Trophoblast cell (in vitro differentiated cells and primary cell): ENCODE measurements at regions not wholly inside any gene's neighbourhood (a gene's known extent, or its start where the extent isn't known, plus 50 kb on each side); places are given as distances from the start of the nearest gene placed in this dataset.

Experiments
- DNase-seq, 2 donors: peaks; one replicate each; pipeline ENCODE4 v3.0.0-alpha.2; 2016
- H2AFZ ChIP-seq: 2 replicates; pipeline ENCODE4 v1.6.1; 2013; ENCODE audit warnings: low read length, moderate library complexity, mild to moderate bottlenecking; ENCODE audit not compliant: insufficient read depth, poor library complexity
- H2AK5ac ChIP-seq: 2 replicates; pipeline ENCODE4 v1.6.1; 2013; ENCODE audit warnings: mild to moderate bottlenecking, low read length
- H2BK120ac ChIP-seq: 2 replicates; pipeline ENCODE4 v1.6.1; 2013; ENCODE audit warnings: low read length, mild to moderate bottlenecking, moderate library complexity; ENCODE audit not compliant: insufficient read depth, poor library complexity
- H2BK12ac ChIP-seq: 2 replicates; pipeline ENCODE4 v1.6.1; 2013; ENCODE audit warnings: mild to moderate bottlenecking, low read length, moderate library complexity
- H2BK5ac ChIP-seq: 2 replicates; pipeline ENCODE4 v1.6.1; 2013; ENCODE audit warnings: low read length, low read depth, moderate library complexity, mild to moderate bottlenecking; ENCODE audit not compliant: poor library complexity
- H3K14ac ChIP-seq: 2 replicates; pipeline ENCODE4 v1.6.1; 2013; ENCODE audit warnings: mild to moderate bottlenecking, low read length
- H3K18ac ChIP-seq: 2 replicates; pipeline ENCODE4 v1.6.1; 2013; ENCODE audit warnings: mild to moderate bottlenecking, low read length
- H3K23ac ChIP-seq: 2 replicates; pipeline ENCODE4 v1.6.1; 2013; ENCODE audit warnings: low read length
- H3K27ac ChIP-seq: 2 replicates; pipeline ENCODE4 v1.5.1; 2013; ENCODE audit warnings: low read depth, mild to moderate bottlenecking, inconsistent platforms, low read length, moderate library complexity
- H3K27me3 ChIP-seq: 2 replicates; pipeline ENCODE4 v1.6.1; 2013; ENCODE audit warnings: inconsistent platforms, mild to moderate bottlenecking, low read length, moderate library complexity; ENCODE audit not compliant: insufficient read depth
- H3K36me3 ChIP-seq, 2 experiments: 1 replicate in 1 of 2; 2 replicates in 1 of 2; pipeline ENCODE4 v1.6.1; 2013; ENCODE audit warnings: low read length in 2 of 2, mild to moderate bottlenecking in 2 of 2, moderate library complexity in 1 of 2; ENCODE audit not compliant: insufficient read depth in 2 of 2, control insufficient read depth in 1 of 2
- H3K4ac ChIP-seq: 2 replicates; pipeline ENCODE4 v1.6.1; 2013; ENCODE audit warnings: low read depth, mild to moderate bottlenecking, low read length, moderate library complexity
- H3K4me1 ChIP-seq, 2 experiments: 1 replicate in 1 of 2; 2 replicates in 1 of 2; pipeline ENCODE4 v1.6.1; 2013; ENCODE audit warnings: low read length in 2 of 2, mild to moderate bottlenecking in 2 of 2, moderate library complexity in 1 of 2; ENCODE audit not compliant: insufficient read depth in 2 of 2, control insufficient read depth in 1 of 2
- H3K4me2 ChIP-seq: 2 replicates; pipeline ENCODE4 v1.6.1; 2013; ENCODE audit warnings: inconsistent platforms, mild to moderate bottlenecking, low read length, moderate library complexity
- H3K4me3 ChIP-seq: 2 replicates; pipeline ENCODE4 v1.5.1; 2013; ENCODE audit warnings: mild to moderate bottlenecking, low read depth, low read length, inconsistent platforms
- H3K79me1 ChIP-seq: one replicate; pipeline ENCODE4 v1.6.1; 2013; ENCODE audit warnings: low read length
- H3K79me2 ChIP-seq: 2 replicates; pipeline ENCODE4 v1.6.1; 2013; ENCODE audit warnings: low read length, mild to moderate bottlenecking; ENCODE audit not compliant: control insufficient read depth, insufficient read depth, poor library complexity
- H3K9ac ChIP-seq: 2 replicates; pipeline ENCODE4 v1.6.1; 2013; ENCODE audit warnings: mild to moderate bottlenecking, low read length
- H3K9me3 ChIP-seq: 2 replicates; pipeline ENCODE4 v1.6.1; 2013; ENCODE audit warnings: low read depth, mild to moderate bottlenecking, control low read depth, inconsistent platforms, low read length; ENCODE audit not compliant: insufficient read depth
- H4K12ac ChIP-seq: 2 replicates; pipeline ENCODE4 v1.6.1; 2013; ENCODE audit warnings: low read depth, mild to moderate bottlenecking, low read length, moderate library complexity
- H4K8ac ChIP-seq: 2 replicates; pipeline ENCODE4 v1.6.1; 2013; ENCODE audit warnings: low read depth, mild to moderate bottlenecking, low read length, moderate library complexity
- H4K91ac ChIP-seq: one replicate; pipeline ENCODE4 v1.6.1; 2013; ENCODE audit warnings: low read depth, mild to moderate bottlenecking, low read length, moderate library complexity
- WGBS: extraction: QIAGEN DNeasy Blood & Tissue Kit; methylation state at CpG from one replicate; pipeline ENCODE4 v1.1.7; 2013; ENCODE audit warnings: missing lambda C conversion rate; ENCODE audit not compliant: insufficient read length, insufficient coverage; ENCODE audit errors: extremely low coverage; 5-methylcytosine and 5-hydroxymethylcytosine counted together

GRCh38 chr14:96627811-96628775 is 125.9 kb downstream of the PAPOLA start:
- H3K4me2 ChIP-seq: no peak overlapping the region
- H4K12ac ChIP-seq: no peak overlapping the region
- no peaks in the 10 kb centered on the region for H3K79me1 ChIP-seq
- H3K36me3 ChIP-seq: no peaks in the 10 kb centered on the region
- H3K4ac ChIP-seq: no peak overlapping the region
- no peak overlapping the region for H2BK5ac ChIP-seq
- H2AFZ ChIP-seq: no peak overlapping the region
- H3K9ac ChIP-seq: no peak overlapping the region
- no peak overlapping the region for H3K4me3 ChIP-seq
- H3K18ac ChIP-seq: no peak overlapping the region
- H3K4me1 ChIP-seq: no peaks in the 10 kb centered on the region
- no peak overlapping the region for H4K91ac ChIP-seq
- no peak overlapping the region for H2BK120ac ChIP-seq
- no CpG with 5 or more reads among the region's 10 CpGs for whole genome bisulfite sequencing
- H3K14ac ChIP-seq: no peak overlapping the region
- H2BK12ac ChIP-seq: no peak overlapping the region
- H3K23ac ChIP-seq: no peak overlapping the region
- H3K27ac ChIP-seq: no peak overlapping the region
- no peaks in the 10 kb centered on the region for H3K27me3 ChIP-seq
- no peaks in the 10 kb centered on the region for H3K79me2 ChIP-seq
- no peak overlapping the region for H4K8ac ChIP-seq
- H2AK5ac ChIP-seq: no peak overlapping the region
- peaks cover 4% of the 10 kb centered on the region for H3K9me3 ChIP-seq
- DNase-seq: no peak

GRCh38 chr14:96629082-96629481 is 126.9 kb downstream of the PAPOLA start:
- Histone ChIP-seq H4K91ac (no peak overlapping the region), H3K36me3 (no peaks in the 10 kb centered on the region), H4K8ac (no peak overlapping the region), H3K23ac (no peak overlapping the region), H3K9me3 (peaks cover 4% of the 10 kb centered on the region), H3K4me1 (no peaks in the 10 kb centered on the region), H3K14ac (no peak overlapping the region), H3K79me1 (no peaks in the 10 kb centered on the region), H2BK12ac (no peak overlapping the region), H2BK5ac (no peak overlapping the region), H3K9ac (no peak overlapping the region), H3K4me2 (no peak overlapping the region), H4K12ac (no peak overlapping the region), H2AK5ac (no peak overlapping the region), H3K4me3 (no peak overlapping the region), H3K27ac (no peak overlapping the region), H3K18ac (no peak overlapping the region), H3K27me3 (no peaks in the 10 kb centered on the region), H2AFZ (no peak overlapping the region), H3K79me2 (no peaks in the 10 kb centered on the region), H2BK120ac (no peak overlapping the region), H3K4ac (no peak overlapping the region)
- no CpG with 5 or more reads among the region's 9 CpGs for WGBS
- DNase-seq: no peak

DNA sequence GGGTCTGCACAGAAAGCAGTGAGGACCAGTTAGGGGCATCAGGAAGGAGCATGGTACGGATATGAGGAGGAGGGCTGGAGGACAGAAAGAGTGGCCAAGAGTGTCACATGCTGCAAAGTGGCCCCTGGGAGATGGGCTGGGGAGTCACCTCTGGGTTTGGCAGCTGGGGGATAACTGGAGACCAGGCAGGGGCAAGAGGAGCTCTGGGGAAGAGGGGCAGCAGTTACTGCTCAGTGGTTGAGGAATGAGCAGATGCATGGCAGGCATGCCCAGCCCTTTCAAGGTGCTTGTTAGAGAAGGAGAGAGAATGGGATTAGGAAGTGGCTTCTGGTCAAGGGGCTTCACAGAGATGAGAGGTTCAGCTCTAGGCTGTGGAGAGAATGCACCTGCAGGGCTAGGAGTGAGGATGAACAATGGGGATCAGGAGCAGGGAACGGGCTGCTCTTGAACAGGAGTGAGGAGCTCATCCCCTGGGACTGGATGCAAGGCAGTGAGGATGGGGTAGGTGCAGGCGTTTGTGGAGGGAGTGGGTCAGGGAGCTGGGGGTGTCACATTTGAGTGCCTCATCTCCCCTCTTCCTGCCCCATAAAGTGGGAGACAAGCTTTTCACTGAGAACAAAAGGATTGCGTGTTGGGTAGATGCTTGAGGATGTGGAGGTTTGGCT is 127.5 kb downstream of the PAPOLA start:
- no peak overlapping the region for H3K23ac ChIP-seq
- H3K79me1 ChIP-seq: no peaks in the 10 kb centered on the region
- no peak overlapping the region for H2BK12ac ChIP-seq
- no peaks in the 10 kb centered on the region for H3K79me2 ChIP-seq
- no peak overlapping the region for H3K9ac ChIP-seq
- H3K27ac ChIP-seq: no peak overlapping the region
- DNase-seq: no peak
- H2BK5ac ChIP-seq: no peak overlapping the region
- peaks cover 4% of the 10 kb centered on the region for H3K9me3 ChIP-seq
- no peak overlapping the region for H4K91ac ChIP-seq
- no peak overlapping the region for H3K14ac ChIP-seq
- H2BK120ac ChIP-seq: no peak overlapping the region
- H4K8ac ChIP-seq: no peak overlapping the region
- no CpG with 5 or more reads among the region's 4 CpGs for WGBS
- no peak overlapping the region for H2AFZ ChIP-seq
- H3K4ac ChIP-seq: no peak overlapping the region
- H3K27me3 ChIP-seq: no peaks in the 10 kb centered on the region
- no peak overlapping the region for H2AK5ac ChIP-seq
- H3K36me3 ChIP-seq: no peaks in the 10 kb centered on the region
- no peak overlapping the region for H3K18ac ChIP-seq
- no peak overlapping the region for H3K4me2 ChIP-seq
- peak overlapping the region; percentile 11 for H3K4me3 ChIP-seq
- H4K12ac ChIP-seq: no peak overlapping the region
- H3K4me1 ChIP-seq: no peaks in the 10 kb centered on the region

- Histone ChIP-seq H3K27ac (no peak overlapping the region), H2BK120ac (no peak overlapping the region)
Measured at GRCh38 chr14:96630281-96630680, 128.1 kb downstream of the PAPOLA start.

More at GRCh38 chr14:96630281-96630680, 128.1 kb downstream of the PAPOLA start:
- H3K36me3 ChIP-seq: no peaks in the 10 kb centered on the region
- H3K23ac ChIP-seq: no peak overlapping the region
- no peak overlapping the region for H2AFZ ChIP-seq
- no peak overlapping the region for H3K4me3 ChIP-seq
- no peaks in the 10 kb centered on the region for H3K4me1 ChIP-seq
- no peak overlapping the region for H4K12ac ChIP-seq
- no peak overlapping the region for H3K9ac ChIP-seq
- no peak overlapping the region for H3K4ac ChIP-seq
- H3K27me3 ChIP-seq: no peaks in the 10 kb centered on the region
- no peak overlapping the region for H2AK5ac ChIP-seq
- H2BK5ac ChIP-seq: no peak overlapping the region
- H3K79me1 ChIP-seq: no peaks in the 10 kb centered on the region
- no peaks in the 10 kb centered on the region for H3K79me2 ChIP-seq
- H3K14ac ChIP-seq: no peak overlapping the region
- H3K9me3 ChIP-seq: peaks cover 4% of the 10 kb centered on the region
- no peak overlapping the region for H4K91ac ChIP-seq
- no CpG with 5 or more reads among the region's 6 CpGs for WGBS
- H3K4me2 ChIP-seq: no peak overlapping the region
- H2BK12ac ChIP-seq: no peak overlapping the region
- no peak for DNase-seq
- H4K8ac ChIP-seq: no peak overlapping the region
- no peak overlapping the region for H3K18ac ChIP-seq
